Upper lobe of right lung (tissue), 1 donor: ENCODE measurements at regions not wholly inside any gene's neighbourhood (a gene's known extent, or its start where the extent isn't known, plus 50 kb on each side); places are given as distances from the start of the nearest gene placed in this dataset.

Experiments used
- ATAC-seq: fragments of 200-7000 bp; cut with Tn5 transposase; one replicate; pipeline ENCODE4 v1.9.1; 2020; ENCODE audit warnings: mild to moderate bottlenecking, moderate library complexity
- DNase-seq: peaks from one replicate; pipeline ENCODE4 v3.0.0-alpha.2; 2020
- H3K27ac ChIP-seq: fragments of 200-600 bp; one replicate; pipeline ENCODE4 v1.8.0; 2022
- H3K27me3 ChIP-seq: fragments of 200-600 bp; one replicate; pipeline ENCODE4 v1.8.0; 2022; ENCODE audit warnings: mild to moderate bottlenecking
- H3K36me3 ChIP-seq: fragments of 200-600 bp; one replicate; pipeline ENCODE4 v1.8.0; 2022
- H3K4me1 ChIP-seq: fragments of 200-600 bp; one replicate; pipeline ENCODE4 v1.8.0; 2022
- H3K4me3 ChIP-seq: fragments of 200-600 bp; one replicate; pipeline ENCODE4 v1.8.0; 2022; ENCODE audit warnings: mild to moderate bottlenecking
- H3K9me3 ChIP-seq: fragments of 200-600 bp; one replicate; pipeline ENCODE4 v1.8.0; 2022
- intact Hi-C: fragments of 100-400 bp; cut with DNase I; formaldehyde crosslinking; loops from one replicate; pipeline ENCODE4 v1.11.0; 2022
- TF ChIP-seq, protein P1 (sequence below): fragments of 200-600 bp; IDR thresholded peaks from one replicate; pipeline ENCODE4 v1.8.0; 2022; ENCODE audit warnings: antibody characterized with exemption
- donor health status: DM: no; HTN: yes; CAD: no; lungs with severe emphysema.

- intact Hi-C loops = no loop called here
- Histone ChIP-seq H3K4me1 (no peaks in the 10 kb centered on the region), H3K9me3 (no peaks in the 10 kb centered on the region), H3K36me3 (no peaks in the 10 kb centered on the region), H3K4me3 (no peak overlapping the region), H3K27ac (no peak overlapping the region), H3K27me3 (no peaks in the 10 kb centered on the region)
- DNase-seq (no peak), ATAC-seq (no peak)
- TF ChIP-seq, protein P1, sequence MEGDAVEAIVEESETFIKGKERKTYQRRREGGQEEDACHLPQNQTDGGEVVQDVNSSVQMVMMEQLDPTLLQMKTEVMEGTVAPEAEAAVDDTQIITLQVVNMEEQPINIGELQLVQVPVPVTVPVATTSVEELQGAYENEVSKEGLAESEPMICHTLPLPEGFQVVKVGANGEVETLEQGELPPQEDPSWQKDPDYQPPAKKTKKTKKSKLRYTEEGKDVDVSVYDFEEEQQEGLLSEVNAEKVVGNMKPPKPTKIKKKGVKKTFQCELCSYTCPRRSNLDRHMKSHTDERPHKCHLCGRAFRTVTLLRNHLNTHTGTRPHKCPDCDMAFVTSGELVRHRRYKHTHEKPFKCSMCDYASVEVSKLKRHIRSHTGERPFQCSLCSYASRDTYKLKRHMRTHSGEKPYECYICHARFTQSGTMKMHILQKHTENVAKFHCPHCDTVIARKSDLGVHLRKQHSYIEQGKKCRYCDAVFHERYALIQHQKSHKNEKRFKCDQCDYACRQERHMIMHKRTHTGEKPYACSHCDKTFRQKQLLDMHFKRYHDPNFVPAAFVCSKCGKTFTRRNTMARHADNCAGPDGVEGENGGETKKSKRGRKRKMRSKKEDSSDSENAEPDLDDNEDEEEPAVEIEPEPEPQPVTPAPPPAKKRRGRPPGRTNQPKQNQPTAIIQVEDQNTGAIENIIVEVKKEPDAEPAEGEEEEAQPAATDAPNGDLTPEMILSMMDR = no peak
These were observed 172.2 kb upstream of the PDE1C start for GRCh38 chr7:32242436-32242835.

DNA sequence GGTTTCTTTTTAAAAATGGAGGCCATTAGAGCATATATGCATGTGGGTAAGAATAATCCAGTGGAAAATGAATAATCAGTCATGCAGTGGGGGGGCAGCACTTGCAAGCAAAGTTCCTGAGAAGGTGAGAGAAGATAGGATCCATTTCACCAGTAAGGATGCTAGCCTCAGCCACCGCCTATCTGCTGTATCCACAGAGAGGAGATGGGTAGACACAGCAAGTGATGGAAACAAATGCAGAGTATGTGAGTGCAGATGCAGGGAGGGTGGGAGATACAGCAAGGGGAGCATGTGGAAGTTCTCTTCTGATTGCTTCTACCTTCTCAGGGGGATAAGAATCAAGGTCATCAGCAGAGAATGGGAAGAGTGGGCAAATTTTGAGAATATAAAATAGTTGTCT lies 171.4 kb upstream of the PDE1C start:
- no peak overlapping the region for H3K4me3 ChIP-seq
- TF ChIP-seq, protein P1 = no peak
- H3K27me3 ChIP-seq = no peaks in the 10 kb centered on the region
- ATAC-seq = no peak
- intact Hi-C loops = no loop called here
- H3K4me1 ChIP-seq = no peaks in the 10 kb centered on the region
- H3K36me3 ChIP-seq = no peaks in the 10 kb centered on the region
- DNase-seq = no peak
- no peak overlapping the region for H3K27ac ChIP-seq
- H3K9me3 ChIP-seq = no peaks in the 10 kb centered on the region

GRCh38 chr7:32239764-32240163 lies 169.6 kb upstream of the PDE1C start:
- intact Hi-C loops = no loop called here
- ATAC-seq = no peak
- H3K9me3 ChIP-seq = peaks cover 3% of the 10 kb centered on the region
- no peaks in the 10 kb centered on the region for H3K4me1 ChIP-seq
- TF ChIP-seq, protein P1 = no peak
- DNase-seq = no peak
- no peaks in the 10 kb centered on the region for H3K27me3 ChIP-seq
- no peak overlapping the region for H3K4me3 ChIP-seq
- no peak overlapping the region for H3K27ac ChIP-seq
- H3K36me3 ChIP-seq = no peaks in the 10 kb centered on the region

DNA sequence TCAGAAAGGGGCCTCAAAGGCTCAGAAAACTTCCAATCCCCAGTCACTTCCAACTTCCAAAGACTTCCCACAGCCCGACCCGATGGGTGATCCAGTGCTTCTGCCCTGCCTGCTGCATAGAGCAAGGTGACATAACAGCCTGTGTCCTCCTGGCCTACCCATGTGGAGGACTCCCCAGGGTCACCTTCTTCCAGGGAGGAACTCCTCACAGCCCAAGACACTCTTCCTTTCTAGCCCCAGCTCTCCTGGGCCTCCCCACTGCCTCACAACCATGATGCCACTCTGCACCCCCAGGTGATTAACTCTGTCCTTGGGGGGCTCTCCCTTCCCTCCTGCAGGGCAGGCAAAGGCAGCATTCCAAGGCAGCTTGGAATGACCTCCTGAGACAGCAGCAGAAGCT lies 158.4 kb upstream of the PDE1C start:
- peak; percentile 14 for ATAC-seq
- intact Hi-C loops = no loop called here

DNA sequence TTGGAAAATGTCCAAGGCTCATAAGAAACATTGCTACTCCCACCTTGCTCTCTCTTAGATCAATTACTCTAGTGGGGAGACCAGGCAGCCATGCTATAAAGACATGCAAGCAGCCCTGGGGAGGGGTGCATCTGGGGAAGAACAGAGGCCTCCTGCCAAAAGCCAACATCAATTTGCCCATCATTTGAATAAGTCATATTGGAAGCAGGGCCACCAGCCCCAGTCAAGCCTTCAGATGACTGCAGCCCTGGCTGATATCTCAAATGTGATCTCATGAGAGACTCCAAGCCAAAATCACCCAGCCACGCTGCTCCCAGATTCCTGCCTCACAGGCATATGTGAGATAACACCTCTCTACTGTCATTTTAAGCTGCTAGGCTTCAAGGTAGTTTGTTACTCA lies 157.5 kb upstream of the PDE1C start:
- no peak overlapping the region for H3K27ac ChIP-seq
- intact Hi-C loops = no loop called here
- no peak overlapping the region for H3K4me3 ChIP-seq
- DNase-seq (no peak), ATAC-seq (no peak)
- TF ChIP-seq, protein P1 = no peak
- H3K4me1 ChIP-seq = no peaks in the 10 kb centered on the region
- no peaks in the 10 kb centered on the region for H3K9me3 ChIP-seq
- H3K27me3 ChIP-seq = no peaks in the 10 kb centered on the region
- H3K36me3 ChIP-seq = no peaks in the 10 kb centered on the region

More for the DNA sequence above, 158.4 kb upstream of the PDE1C start:
- Histone ChIP-seq H3K4me3 (no peak overlapping the region), H3K27me3 (no peaks in the 10 kb centered on the region), H3K27ac (no peak overlapping the region), H3K9me3 (no peaks in the 10 kb centered on the region), H3K36me3 (no peaks in the 10 kb centered on the region), H3K4me1 (no peaks in the 10 kb centered on the region)
- DNase-seq = no peak
- TF ChIP-seq, protein P1 = no peak

GRCh38 chr7:32224276-32224675 lies 154.1 kb upstream of the PDE1C start:
- DNase-seq (no peak), ATAC-seq (no peak)
- TF ChIP-seq, protein P1 = no peak
- H3K27ac ChIP-seq = no peak overlapping the region
- no peaks in the 10 kb centered on the region for H3K27me3 ChIP-seq
- intact Hi-C loops = no loop called here
- H3K9me3 ChIP-seq = no peaks in the 10 kb centered on the region
- H3K36me3 ChIP-seq = no peaks in the 10 kb centered on the region
- no peak overlapping the region for H3K4me3 ChIP-seq
- H3K4me1 ChIP-seq = no peaks in the 10 kb centered on the region
